Fibroblast of the aortic adventitia (primary cell): ENCODE measurements at regions not wholly inside any gene's neighbourhood (a gene's known extent, or its start where the extent isn't known, plus 50 kb on each side); places are given as distances from the start of the nearest gene placed in this dataset.

Experiments used
- DNase-seq: peaks from one replicate; pipeline ENCODE4 v3.0.0-alpha.2; 2010; ENCODE audit warnings: low read depth
- H3K4me3 ChIP-seq: 2 replicates; pipeline ENCODE4 v1.5.1; 2011; ENCODE audit warnings: low read depth, mild to moderate bottlenecking, control low read depth, low read length, moderate library complexity
- TF ChIP-seq, protein P1 (sequence below): IDR thresholded peaks from 2 replicates; pipeline ENCODE4 v1.5.1; 2011; ENCODE audit warnings: mild to moderate bottlenecking, low read length, control low read depth, inconsistent platforms; ENCODE audit not compliant: insufficient read depth

DNA sequence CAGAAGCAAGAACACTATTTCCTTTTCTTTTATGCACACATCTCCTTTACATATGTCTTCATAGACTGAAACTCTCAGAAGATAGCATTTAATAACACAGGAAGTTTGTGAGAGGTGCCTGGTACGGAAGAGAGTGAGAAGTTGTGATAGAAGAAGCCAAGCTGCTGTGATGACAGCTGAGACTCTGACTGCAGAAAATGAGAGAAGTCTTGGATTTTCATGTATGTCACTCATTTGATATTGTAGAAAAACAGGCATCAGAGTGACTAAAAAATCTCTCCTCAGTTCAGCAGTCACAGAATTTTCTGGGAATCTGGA, 154.9 kb upstream of the BMP2 start:
- TF ChIP-seq, protein P1, sequence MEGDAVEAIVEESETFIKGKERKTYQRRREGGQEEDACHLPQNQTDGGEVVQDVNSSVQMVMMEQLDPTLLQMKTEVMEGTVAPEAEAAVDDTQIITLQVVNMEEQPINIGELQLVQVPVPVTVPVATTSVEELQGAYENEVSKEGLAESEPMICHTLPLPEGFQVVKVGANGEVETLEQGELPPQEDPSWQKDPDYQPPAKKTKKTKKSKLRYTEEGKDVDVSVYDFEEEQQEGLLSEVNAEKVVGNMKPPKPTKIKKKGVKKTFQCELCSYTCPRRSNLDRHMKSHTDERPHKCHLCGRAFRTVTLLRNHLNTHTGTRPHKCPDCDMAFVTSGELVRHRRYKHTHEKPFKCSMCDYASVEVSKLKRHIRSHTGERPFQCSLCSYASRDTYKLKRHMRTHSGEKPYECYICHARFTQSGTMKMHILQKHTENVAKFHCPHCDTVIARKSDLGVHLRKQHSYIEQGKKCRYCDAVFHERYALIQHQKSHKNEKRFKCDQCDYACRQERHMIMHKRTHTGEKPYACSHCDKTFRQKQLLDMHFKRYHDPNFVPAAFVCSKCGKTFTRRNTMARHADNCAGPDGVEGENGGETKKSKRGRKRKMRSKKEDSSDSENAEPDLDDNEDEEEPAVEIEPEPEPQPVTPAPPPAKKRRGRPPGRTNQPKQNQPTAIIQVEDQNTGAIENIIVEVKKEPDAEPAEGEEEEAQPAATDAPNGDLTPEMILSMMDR, result no peak
- H3K4me3 ChIP-seq, result no peak overlapping the region
- DNase-seq, result no peak

DNA sequence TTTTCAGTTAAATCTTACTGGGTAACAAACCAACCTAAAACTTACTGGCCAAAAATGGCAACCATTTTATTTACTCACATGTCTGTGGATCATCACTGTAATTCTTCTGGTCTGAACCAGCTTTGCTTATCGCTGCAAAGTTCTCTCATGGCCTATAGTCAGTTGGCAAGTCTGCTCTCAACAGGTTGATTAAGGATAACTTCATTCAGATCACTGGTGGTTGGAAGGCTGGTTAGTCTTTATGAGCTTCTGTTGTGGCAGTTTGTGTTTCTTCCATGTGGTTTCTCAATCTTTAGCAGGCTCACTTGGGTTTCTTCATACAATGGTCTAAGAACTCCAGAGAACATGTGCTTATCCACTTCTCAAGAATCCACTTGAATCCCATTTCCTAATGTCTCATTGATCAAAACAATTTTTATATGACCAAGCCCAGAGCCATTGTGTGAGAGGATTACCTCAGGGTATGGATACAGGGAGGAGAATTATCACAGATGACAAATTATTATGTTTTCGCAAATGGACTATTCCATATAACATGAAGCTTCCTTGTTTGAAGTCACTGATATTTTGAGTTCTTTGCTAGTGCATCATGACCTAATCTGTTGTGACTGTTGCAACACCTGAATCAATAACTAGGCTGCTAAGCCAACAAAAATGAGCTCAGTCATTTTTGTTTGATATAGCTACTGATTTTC, 155.4 kb upstream of the BMP2 start:
- TF ChIP-seq, protein P1, result no peak
- H3K4me3 ChIP-seq, result no peak overlapping the region
- DNase-seq, result no peak

DNA sequence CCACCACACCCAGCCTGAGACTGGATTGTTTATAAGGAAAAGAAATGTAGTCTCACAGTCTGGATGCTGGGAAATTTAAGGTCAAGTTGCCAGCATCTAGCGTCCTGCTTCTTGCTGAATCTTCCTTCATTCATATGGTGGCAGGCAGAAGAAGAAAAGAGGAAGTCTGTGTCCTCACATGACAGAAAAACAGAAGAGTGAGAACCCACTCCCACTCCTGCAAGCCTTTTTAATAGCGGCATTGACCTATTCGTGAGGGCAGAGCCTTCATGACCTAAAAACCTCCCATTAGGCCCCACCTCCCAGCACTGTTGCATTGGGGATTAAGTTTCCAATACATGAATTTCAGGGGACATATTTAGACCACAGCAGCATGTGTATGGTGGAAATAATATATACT, 160.8 kb upstream of the BMP2 start:
- TF ChIP-seq, protein P1, result no peak
- no peak overlapping the region for H3K4me3 ChIP-seq
- DNase-seq, result no peak

DNA sequence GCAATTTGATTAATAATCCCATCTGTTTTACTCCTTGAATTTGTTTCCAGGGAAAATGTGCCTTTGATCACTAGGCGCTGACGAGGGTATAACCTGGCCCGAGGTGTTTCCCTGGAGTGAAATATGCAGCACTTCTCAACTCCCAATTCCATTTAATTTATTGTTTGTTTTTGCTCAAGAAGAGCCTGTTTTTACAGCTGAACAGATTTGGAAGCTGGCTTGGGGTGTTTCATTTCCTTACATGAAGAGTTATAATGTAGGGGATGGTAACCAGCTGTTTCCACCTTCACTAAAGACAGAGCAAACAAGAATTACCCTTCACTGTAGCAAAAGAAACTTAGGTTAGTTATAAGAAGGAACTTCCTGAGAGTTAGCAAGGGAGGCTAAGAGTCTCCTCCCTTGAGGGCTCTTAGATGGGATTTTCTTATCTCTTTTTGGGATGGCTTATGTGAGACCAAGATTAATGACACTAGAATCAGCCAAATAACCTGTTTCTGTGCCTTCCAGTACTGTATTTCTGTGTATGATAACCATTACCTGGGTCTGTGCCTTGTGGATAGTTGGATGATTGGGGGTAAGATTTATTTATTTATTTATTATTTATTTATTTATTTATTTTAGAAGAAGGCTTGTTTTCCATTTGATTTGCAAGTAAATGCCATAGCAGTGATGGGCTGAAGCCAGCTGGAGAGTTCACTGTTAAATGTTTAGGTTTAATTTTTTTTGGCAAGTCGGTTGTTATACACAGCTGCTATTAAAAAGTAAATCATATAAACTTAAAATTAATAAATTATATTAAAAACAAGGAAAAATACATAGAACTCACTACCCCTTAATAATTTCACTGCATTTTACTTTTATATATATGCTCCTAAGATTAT, 162.2 kb upstream of the BMP2 start:
- no peak for DNase-seq
- TF ChIP-seq, protein P1, result no peak
- no peak overlapping the region for H3K4me3 ChIP-seq

DNA sequence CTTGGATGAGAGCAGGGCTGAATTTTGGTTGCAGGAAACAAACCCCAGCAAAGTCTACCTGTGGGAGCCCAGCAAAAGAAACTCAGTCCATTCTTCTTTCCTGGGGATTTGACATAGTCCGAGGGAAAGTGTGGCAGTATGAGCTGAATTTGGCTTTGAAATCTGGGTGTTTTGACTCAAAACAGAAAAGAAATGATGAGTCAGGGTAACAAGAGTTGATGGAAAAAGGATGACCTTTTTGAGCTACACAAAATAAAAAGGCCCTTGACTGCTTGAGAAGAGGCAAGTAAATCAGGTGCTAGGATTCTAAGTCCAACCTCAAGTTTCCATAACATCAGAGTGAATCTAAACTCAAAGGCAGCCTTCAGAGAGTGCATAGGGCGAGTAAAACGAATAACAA, 163.3 kb upstream of the BMP2 start:
- TF ChIP-seq, protein P1, result no peak
- DNase-seq, result no peak
- H3K4me3 ChIP-seq, result no peak overlapping the region

DNA sequence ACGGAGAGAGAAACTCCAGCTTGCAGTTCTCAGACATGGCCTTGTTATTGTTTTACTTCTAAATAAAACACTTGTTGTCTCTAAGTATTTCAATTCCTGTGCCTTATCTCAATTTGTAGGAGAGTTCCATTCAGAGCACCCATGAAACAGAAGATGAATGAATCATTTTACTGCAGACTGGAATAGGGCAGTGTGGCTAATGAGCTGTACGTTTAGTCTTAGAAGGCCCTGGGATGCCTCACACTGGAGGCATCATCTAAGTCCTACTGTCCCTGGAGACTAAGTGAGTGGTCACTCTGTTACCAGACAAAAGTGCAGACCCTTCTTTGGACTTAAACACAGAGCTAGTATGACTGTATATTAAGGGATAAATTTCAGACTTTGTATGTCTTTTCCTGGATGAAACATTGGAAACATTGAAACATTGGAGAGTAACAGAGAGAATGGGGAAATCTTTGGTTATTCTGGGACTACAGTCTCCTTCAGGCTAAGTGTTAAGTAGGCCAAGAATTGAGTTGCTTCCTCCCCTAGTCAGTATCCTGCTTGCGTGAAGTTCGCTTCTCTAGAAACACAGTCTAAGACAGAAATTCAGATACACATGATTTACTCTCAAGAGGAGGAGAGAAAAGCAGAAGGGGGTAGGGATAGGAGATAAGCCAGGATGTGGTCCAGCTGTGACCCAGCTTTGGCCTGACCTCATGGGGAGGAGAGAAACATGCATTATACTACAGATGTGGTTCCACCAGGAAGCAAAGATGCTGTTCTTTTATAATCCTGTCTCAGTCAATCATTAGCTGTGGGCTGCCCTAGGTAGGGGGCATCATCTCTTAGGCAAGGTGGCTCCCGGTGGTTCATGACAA, 167.4 kb upstream of the BMP2 start:
- no peak overlapping the region for H3K4me3 ChIP-seq
- DNase-seq, result no peak
- TF ChIP-seq, protein P1, result no peak
